CD14-positive monocyte (primary cell): ENCODE measurements at regions not wholly inside any gene's neighbourhood (a gene's known extent, or its start where the extent isn't known, plus 50 kb on each side); places are given as distances from the start of the nearest gene placed in this dataset.

Source experiments
- DNase-seq, 3 donors: peaks; one replicate each; pipeline ENCODE4 v3.0.0-alpha.2; 2011 to 2022
- H2AFZ ChIP-seq: 2 replicates; pipeline ENCODE4 v1.6.0; 2012; ENCODE audit warnings: mild to moderate bottlenecking, low read depth, low read length, inconsistent platforms; ENCODE audit not compliant: insufficient read depth, poor library complexity, severe bottlenecking
- H3K27ac ChIP-seq, 2 donors: 1 replicate in 1 of 2; 2 replicates in 1 of 2; pipeline ENCODE4 v1.5.1; 2012 to 2013; ENCODE audit warnings: low read length in 2 of 2, control low read depth in 1 of 2, inconsistent platforms in 1 of 2, low read depth in 1 of 2, mild to moderate bottlenecking in 1 of 2
- H3K27me3 ChIP-seq, 2 donors: one replicate each; pipeline versions ENCODE4 v1.6.0 to v1.6.1; 2011 to 2013; ENCODE audit warnings: low read length in 2 of 2; ENCODE audit not compliant: control insufficient read depth in 2 of 2, insufficient read depth in 2 of 2
- H3K36me3 ChIP-seq, 2 donors: replicated peaks in 1 of 2; 1 replicate in 1 of 2; 2 replicates in 1 of 2; pipeline versions ENCODE4 v1.5.1 to v1.6.1; 2012 to 2013; ENCODE audit warnings: low read length in 2 of 2, control low read depth in 1 of 2, inconsistent platforms in 1 of 2, mild to moderate bottlenecking in 1 of 2; ENCODE audit not compliant: insufficient read depth in 2 of 2, control insufficient read depth in 1 of 2
- H3K4me1 ChIP-seq, 2 donors: 1 replicate in 1 of 2; 2 replicates in 1 of 2; pipeline versions ENCODE4 v1.5.1 to v1.6.1; 2012 to 2013; ENCODE audit warnings: low read length in 2 of 2, control low read depth in 1 of 2, inconsistent platforms in 1 of 2, mild to moderate bottlenecking in 1 of 2, moderate library complexity in 1 of 2; ENCODE audit not compliant: insufficient read depth in 2 of 2, control insufficient read depth in 1 of 2
- H3K4me2 ChIP-seq: replicated peaks from 2 replicates; pipeline ENCODE3; 2012; ENCODE audit warnings: low read length, moderate library complexity, mild to moderate bottlenecking; ENCODE audit not compliant: poor library complexity, severe bottlenecking; ENCODE audit errors: extremely low read depth
- H3K4me3 ChIP-seq, 3 experiments: fragments of 200-600 bp in 1 of 3; sonication (generic) in 1 of 3; replicated peaks in 1 of 3; 1 replicate in 2 of 3; 2 replicates in 1 of 3; pipeline ENCODE4 v1.5.1; 2011 to 2013; ENCODE audit warnings: low read length in 3 of 3, mild to moderate bottlenecking in 3 of 3, control low read depth in 2 of 3, low read depth in 2 of 3, inconsistent platforms in 1 of 3, moderate library complexity in 1 of 3
- H3K79me2 ChIP-seq: 2 replicates; pipeline ENCODE4 v1.6.0; 2012; ENCODE audit warnings: mild to moderate bottlenecking, control low read depth, inconsistent platforms, low read length, moderate library complexity; ENCODE audit not compliant: insufficient read depth
- H3K9ac ChIP-seq: 2 replicates; pipeline ENCODE4 v1.6.0; 2017; ENCODE audit warnings: low read length, mild to moderate bottlenecking; ENCODE audit not compliant: insufficient read depth, poor library complexity, severe bottlenecking
- H3K9me3 ChIP-seq, 2 donors: replicated peaks in 1 of 2; 1 replicate in 1 of 2; 2 replicates in 1 of 2; pipeline versions ENCODE4 v1.5.1 to v1.6.1; 2012 to 2013; ENCODE audit warnings: low read length in 2 of 2, control low read depth in 1 of 2; ENCODE audit not compliant: control insufficient read depth in 1 of 2, insufficient read depth in 1 of 2
- H4K20me1 ChIP-seq: 2 replicates; pipeline ENCODE4 v1.6.0; 2012; ENCODE audit warnings: mild to moderate bottlenecking, low read length, control low read depth, moderate library complexity; ENCODE audit not compliant: insufficient read depth
- H3K27ac Mint-ChIP-seq, 7 donors: one replicate each; pipeline ENCODE4 v1.8.0; 2020; ENCODE audit warnings: mild to moderate bottlenecking in 7 of 7, mixed read lengths in 7 of 7, moderate library complexity in 6 of 7, inconsistent platforms in 2 of 7
- H3K27me3 Mint-ChIP-seq, 3 donors: one replicate each; pipeline ENCODE4 v1.8.0; 2021 to 2022; ENCODE audit warnings: low read depth in 3 of 3, mild to moderate bottlenecking in 3 of 3, mixed read lengths in 3 of 3, moderate library complexity in 3 of 3, inconsistent platforms in 1 of 3
- H3K36me3 Mint-ChIP-seq, 2 donors: one replicate each; pipeline ENCODE4 v1.8.0; 2020; ENCODE audit warnings: mixed read lengths in 2 of 2, inconsistent platforms in 1 of 2, mild to moderate bottlenecking in 1 of 2
- H3K4me1 Mint-ChIP-seq: one replicate; pipeline ENCODE4 v1.8.0; 2020; ENCODE audit warnings: mild to moderate bottlenecking, mixed read lengths
- H3K4me3 Mint-ChIP-seq, 2 donors: one replicate each; pipeline ENCODE4 v1.8.0; 2020; ENCODE audit warnings: mild to moderate bottlenecking in 2 of 2, mixed read lengths in 2 of 2, moderate library complexity in 1 of 2
- H3K9me3 Mint-ChIP-seq, 7 donors: one replicate each; pipeline ENCODE4 v1.8.0; 2020 to 2022; ENCODE audit warnings: mixed read lengths in 7 of 7, mild to moderate bottlenecking in 6 of 7, moderate library complexity in 6 of 7, inconsistent platforms in 2 of 7
- WGBS: methylation state at CpG from one replicate; pipeline ENCODE4 v1.1.5; 2013; ENCODE audit warnings: missing lambda C conversion rate; ENCODE audit not compliant: insufficient coverage; 5-methylcytosine and 5-hydroxymethylcytosine counted together
- intact Hi-C, 2 donors: fragments of 100-400 bp; cut with micrococcal nuclease; formaldehyde crosslinking; loops; one replicate each; pipeline versions ENCODE4 v1.15.0 to v1.15.1; 2023
- TF ChIP-seq, protein P1 (sequence below): fragments of 200-600 bp; IDR thresholded peaks from one replicate; pipeline ENCODE4 v1.8.0; 2022; ENCODE audit warnings: antibody characterized with exemption, mild to moderate bottlenecking

DNA sequence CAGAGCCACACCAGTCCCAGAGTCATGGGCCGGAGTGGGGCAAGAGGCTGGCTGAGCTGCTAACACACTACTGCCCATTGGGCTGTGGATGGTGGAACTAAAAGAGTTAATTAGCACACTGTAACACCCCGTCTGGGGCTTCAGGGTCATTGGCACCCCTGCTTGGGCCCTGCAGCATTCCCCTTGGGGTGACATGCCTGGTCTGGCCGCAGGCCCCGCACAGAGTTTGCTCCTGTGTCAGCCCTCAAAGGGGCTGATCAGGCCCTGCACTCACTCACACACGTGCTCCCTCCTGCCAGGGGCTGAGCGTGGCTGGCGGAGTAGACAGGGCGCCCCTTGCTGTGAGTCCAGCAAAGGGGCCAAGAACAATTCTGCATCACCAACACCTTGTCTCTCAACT lies 1499.6 kb upstream of the TMEM132C start:
- Histone ChIP-seq H4K20me1 (no peaks in the 10 kb centered on the region), H2AFZ (no peak overlapping the region), H3K9ac (no peak overlapping the region), H3K27ac (no peak overlapping the region), H3K79me2 (no peaks in the 10 kb centered on the region), H3K4me3 (no peak overlapping the region), H3K9me3 (peaks cover 30 to 42% of the 10 kb centered on the region in 2 donors), H3K4me2 (no peak overlapping the region), H3K36me3 (no peaks in the 10 kb centered on the region), H3K4me1 (no peaks in the 10 kb centered on the region), H3K27me3 (no peaks in the 10 kb centered on the region)
- Mint-ChIP-seq H3K9me3 (peaks cover 17 to 44% (median 24%) of the 10 kb centered on the region in 7 donors), H3K4me1 (peaks cover under 1% of the 10 kb centered on the region), H3K4me3 (no peak overlapping the region), H3K27ac (no peak overlapping the region), H3K27me3 (no peaks in the 10 kb centered on the region), H3K36me3 (no peaks in the 10 kb centered on the region)
- 89% methylated on average over 6 of the region's 8 CpGs for WGBS
- TF ChIP-seq, protein P1, sequence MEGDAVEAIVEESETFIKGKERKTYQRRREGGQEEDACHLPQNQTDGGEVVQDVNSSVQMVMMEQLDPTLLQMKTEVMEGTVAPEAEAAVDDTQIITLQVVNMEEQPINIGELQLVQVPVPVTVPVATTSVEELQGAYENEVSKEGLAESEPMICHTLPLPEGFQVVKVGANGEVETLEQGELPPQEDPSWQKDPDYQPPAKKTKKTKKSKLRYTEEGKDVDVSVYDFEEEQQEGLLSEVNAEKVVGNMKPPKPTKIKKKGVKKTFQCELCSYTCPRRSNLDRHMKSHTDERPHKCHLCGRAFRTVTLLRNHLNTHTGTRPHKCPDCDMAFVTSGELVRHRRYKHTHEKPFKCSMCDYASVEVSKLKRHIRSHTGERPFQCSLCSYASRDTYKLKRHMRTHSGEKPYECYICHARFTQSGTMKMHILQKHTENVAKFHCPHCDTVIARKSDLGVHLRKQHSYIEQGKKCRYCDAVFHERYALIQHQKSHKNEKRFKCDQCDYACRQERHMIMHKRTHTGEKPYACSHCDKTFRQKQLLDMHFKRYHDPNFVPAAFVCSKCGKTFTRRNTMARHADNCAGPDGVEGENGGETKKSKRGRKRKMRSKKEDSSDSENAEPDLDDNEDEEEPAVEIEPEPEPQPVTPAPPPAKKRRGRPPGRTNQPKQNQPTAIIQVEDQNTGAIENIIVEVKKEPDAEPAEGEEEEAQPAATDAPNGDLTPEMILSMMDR, result no peak
- no peak for DNase-seq
- intact Hi-C loops, result no loop called here

DNA sequence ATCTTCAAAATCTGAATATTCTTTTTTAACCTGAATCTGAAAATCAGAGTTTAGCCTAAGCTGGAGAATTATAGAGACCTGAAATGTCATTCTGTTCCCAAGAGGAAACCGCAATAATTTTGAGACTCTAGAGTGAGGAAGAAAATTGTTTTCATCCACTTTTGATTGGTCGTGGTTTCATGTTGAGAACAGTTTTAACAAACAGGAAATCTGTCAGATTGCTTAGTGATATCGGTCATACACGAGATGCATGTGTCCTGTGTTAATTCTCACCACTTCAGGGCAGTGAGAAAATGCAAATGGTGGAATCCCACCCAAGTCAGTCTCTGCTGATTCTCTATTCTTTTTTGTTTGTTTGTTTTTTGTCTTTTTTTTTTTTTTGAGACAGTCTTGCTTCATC lies 1498.5 kb upstream of the TMEM132C start:
- no peaks in the 10 kb centered on the region for H3K36me3 ChIP-seq
- no peak overlapping the region for H3K4me3 ChIP-seq
- H2AFZ ChIP-seq, result no peak overlapping the region
- WGBS, result 23% methylated on average over 4 of the region's 4 CpGs
- no peaks in the 10 kb centered on the region for H3K79me2 ChIP-seq
- intact Hi-C loops, result no loop called here
- no peak overlapping the region for H3K27ac ChIP-seq
- Mint-ChIP-seq H3K36me3 (no peaks in the 10 kb centered on the region), H3K27ac (no peak overlapping the region), H3K9me3 (peaks cover 8 to 41% (median 18%) of the 10 kb centered on the region in 7 donors), H3K27me3 (no peaks in the 10 kb centered on the region), H3K4me3 (no peak overlapping the region), H3K4me1 (no peaks in the 10 kb centered on the region)
- no peak for DNase-seq
- no peaks in the 10 kb centered on the region for H4K20me1 ChIP-seq
- TF ChIP-seq, protein P1, result no peak
- H3K27me3 ChIP-seq, result no peaks in the 10 kb centered on the region
- H3K4me1 ChIP-seq, result no peaks in the 10 kb centered on the region
- peaks cover 22 to 39% of the 10 kb centered on the region in 2 donors for H3K9me3 ChIP-seq
- no peak overlapping the region for H3K9ac ChIP-seq
- H3K4me2 ChIP-seq, result no peak overlapping the region
